ENCODE measurements at regions not wholly inside any gene's neighbourhood (a gene's known extent, or its start where the extent isn't known, plus 50 kb on each side); places are given as distances from the start of the nearest gene placed in this dataset.

DNA sequence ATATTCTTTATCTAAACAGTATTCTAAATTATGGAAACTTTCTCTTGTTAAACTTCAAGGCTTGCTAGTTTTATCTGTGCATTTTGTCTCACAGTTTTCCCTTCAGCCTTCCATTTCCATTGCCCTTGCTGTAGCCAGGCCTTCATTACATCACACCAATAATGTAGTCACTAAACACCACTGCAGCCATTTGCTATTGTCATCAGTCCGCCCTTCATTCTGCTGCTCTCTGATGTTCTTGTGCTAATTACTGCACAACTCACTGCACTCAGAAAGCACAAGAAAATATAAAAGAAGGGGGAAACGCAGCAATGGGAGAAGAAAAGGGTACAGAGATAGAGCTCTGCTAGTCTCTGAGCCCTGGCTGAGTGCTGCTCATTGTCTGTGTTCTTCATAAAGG lies 239.6 kb upstream of the FSTL5 start:
- TF ChIP-seq CTCF (IDR thresholded peaks at IDR 0.05) (no peak), POLR2A (IDR thresholded peaks at IDR 0.05) (no peak)

Data from uterus (tissue), 2 donors.